GM19395 (cell line): ENCODE measurements at regions not wholly inside any gene's neighbourhood (a gene's known extent, or its start where the extent isn't known, plus 50 kb on each side); places are given as distances from the start of the nearest gene placed in this dataset.

Experiments used
- ATAC-seq: cut with Tn5 transposase; IDR thresholded peaks from one replicate; pipeline ENCODE4 v1.9.1; 2021; ENCODE audit warnings: mild to moderate bottlenecking, moderate library complexity; ENCODE audit not compliant: unreplicated experiment

DNA sequence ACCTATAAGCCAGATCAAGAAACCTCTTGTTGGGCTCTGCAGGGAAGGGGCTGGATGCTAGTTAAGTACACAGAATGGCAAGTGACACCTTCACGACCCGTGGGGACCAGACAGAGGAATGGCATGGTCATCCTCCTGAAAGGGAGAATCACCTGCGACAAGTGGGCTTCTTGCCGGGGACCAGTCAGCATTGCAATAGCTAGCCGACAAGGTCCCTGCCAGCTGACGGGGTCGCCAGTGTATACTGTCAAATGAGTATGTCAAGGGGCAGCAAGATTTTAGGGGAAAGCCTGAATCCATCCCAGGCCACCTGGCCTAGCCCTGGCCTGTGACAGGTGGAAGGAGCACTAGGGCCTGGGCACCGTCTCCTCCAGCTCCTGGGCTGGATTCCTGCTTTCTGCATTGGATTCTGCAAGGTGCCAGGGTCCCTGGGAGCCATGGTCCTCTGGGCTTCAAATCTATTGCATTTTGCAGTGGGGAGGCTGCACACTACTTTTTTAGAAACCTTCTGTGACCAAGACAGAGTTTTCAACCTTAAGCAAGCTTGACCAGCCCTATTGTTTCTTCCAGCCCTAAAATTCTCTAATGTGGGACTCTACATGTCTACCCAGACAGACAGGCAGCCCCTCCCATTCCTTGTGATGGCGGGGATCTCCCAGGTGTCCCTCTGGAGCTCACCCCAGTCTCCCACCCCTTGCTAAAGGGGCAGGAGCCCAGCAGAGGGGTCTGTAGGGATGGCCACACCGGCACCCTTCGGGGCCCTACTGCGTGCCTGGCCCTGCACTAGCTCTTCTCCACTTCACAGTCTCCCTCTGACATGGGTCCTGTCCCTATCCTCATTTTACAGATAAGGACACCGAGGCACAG lies 178.5 kb downstream of the GLI2 start:
- no peak for ATAC-seq

- no peak for ATAC-seq
Observed at GRCh38 chr2:120914839-120915521, 179.3 kb downstream of the GLI2 start.

DNA sequence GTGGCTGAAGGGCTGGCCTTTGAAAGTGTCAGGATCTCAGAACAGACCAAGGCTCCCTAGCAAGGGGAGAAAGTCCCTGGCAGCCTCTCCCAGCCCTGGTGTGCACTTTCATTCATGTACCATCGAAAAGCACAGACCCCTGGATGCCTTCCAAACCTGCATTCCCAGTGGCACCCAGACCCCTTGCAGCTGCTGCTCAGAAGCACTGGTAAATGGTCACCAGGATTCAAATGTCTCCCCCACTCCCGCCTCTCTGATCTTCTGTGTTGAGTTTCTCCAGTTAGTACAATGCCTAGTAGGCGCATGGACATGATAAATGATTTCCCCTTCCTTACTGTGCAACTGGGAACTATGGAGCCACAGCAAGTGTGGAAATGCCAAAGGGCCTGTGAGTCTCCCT lies 180.0 kb downstream of the GLI2 start:
- ATAC-seq: no peak

- no peak for ATAC-seq
Observed at GRCh38 chr2:120916446-120916845, 180.8 kb downstream of the GLI2 start.

GRCh38 chr2:120917886-120918285 lies 182.2 kb downstream of the GLI2 start:
- no peak for ATAC-seq

GRCh38 chr2:120919216-120919615 lies 183.5 kb downstream of the GLI2 start:
- ATAC-seq: no peak

DNA sequence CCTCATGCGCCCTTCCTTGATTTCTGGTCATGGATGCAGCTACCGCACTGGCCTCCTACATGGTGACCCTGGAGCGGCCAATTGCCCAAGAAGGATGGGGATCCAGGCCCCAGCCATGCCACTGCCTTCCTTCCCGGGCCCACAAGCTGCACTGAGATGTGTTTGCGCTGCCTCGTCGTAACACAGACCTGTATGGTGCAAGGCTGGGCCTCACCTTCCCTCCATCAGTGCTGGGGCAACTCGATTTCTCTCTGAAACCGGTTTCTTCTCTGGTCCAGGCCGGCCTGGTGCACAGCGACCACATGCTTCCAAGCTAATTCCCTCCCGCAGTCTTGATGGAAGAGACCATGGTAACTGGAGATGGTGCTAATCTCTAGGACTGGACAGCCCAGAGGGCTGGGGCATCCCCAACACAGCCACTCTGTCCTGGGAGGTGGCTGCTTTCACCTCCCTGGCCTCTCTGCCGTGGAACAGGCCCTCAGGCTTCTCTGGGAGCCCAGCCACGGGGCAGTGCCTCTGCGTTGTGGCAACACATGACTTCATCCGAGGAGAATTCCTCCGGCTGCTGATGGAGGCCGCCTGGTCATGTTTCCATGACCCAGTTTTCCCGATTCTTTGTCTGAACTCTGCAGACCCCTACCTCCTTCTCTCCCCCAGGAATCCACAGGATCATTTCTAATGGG lies 184.2 kb downstream of the GLI2 start:
- ATAC-seq: no peak

DNA sequence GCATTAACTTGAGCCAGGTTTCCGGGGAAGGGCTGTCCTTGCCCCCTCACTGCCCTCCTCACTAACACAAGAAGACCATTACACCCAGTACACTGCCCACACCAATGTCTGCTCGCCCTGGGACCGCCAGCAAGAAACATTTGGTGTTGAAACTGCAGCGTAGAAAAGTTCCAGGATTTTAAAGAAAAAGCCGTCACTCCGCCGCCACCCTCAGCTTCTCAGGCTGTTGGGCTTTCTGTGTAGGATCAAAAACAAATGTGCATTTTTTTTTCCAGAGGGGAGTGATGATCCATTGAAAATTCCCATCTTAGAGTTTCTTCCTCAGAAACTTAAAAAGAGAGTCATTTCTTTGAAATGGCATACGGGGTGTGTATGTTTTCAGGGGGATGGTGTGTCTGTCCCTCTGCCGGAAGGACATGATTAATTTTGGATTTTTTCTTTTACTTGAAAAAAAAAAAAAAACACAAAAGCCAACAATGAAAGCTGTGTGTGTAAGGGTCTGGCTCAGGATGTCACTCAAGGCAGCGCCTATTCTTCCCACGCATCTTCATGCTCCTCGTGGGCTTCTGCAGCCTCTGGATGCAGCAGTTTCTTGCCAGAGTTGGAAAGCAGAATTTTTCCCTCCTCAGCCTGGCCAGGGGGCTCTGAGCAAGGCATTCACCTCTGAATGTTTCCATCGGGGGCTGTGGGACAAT lies 184.9 kb downstream of the GLI2 start:
- no peak for ATAC-seq

GRCh38 chr2:120921457-120921856 lies 185.8 kb downstream of the GLI2 start:
- no peak for ATAC-seq

GRCh38 chr2:120922571-120923332 lies 187.1 kb downstream of the GLI2 start:
- no peak for ATAC-seq

DNA sequence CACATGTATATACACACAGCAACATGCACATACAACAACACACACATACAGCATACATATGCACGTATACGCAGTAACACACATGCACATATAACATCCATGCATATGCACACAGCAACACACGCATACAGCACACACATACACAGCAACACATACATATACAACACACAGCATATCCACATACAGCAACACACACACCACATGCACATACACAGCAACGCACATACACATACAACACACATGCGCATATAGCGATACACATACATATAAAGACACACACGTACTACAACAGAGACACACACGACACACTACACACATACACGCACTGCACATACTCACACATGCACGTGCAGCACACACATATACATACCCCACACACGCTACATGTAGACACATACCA lies 187.8 kb downstream of the GLI2 start:
- ATAC-seq: no peak

- ATAC-seq: no peak
Observed at GRCh38 chr2:120924924-120925323, 189.3 kb downstream of the GLI2 start.

GRCh38 chr2:120926463-120927264 lies 191.0 kb downstream of the GLI2 start:
- ATAC-seq: no peak

DNA sequence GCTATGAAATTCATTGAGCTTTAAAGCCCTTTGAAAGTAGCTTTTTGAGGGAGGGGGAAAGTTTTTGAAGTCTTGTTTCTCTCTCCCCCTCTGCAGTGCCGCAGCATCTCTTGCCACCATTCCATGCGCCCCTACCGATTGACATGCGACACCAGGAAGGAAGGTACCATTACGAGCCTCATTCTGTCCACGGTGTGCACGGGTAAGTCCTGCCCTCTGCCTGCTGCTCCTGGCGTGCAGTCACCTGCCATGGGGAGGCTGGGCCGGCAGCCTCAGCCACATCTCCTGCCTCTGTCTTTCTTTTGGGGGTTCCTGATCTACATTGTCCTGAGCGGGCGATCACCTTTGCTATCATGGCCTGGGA lies 191.6 kb downstream of the GLI2 start:
- no peak for ATAC-seq

DNA sequence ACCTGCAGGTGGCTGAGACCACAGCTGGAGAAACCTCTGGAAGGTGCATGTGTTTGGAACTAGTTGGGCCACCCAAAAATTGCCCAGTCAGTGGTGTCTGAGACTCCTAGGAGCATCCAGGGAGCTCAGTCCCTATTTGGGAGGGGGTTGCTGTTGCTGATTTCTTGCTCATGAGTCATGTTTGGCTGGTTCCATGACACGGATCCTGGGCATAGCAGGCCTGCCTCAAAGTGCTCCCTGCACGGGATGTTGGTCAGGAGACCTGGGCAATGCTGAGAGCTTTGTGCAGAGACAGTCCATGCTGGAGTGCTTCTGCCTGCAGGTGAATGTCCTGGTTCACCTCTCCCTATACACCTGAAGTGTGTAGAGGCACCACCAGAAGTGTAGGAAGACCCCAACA lies 194.2 kb downstream of the GLI2 start:
- no peak for ATAC-seq

- ATAC-seq: no peak
Observed at GRCh38 chr2:120930236-120930635, 194.6 kb downstream of the GLI2 start.

GRCh38 chr2:120930864-120931263 lies 195.2 kb downstream of the GLI2 start:
- ATAC-seq: no peak

DNA sequence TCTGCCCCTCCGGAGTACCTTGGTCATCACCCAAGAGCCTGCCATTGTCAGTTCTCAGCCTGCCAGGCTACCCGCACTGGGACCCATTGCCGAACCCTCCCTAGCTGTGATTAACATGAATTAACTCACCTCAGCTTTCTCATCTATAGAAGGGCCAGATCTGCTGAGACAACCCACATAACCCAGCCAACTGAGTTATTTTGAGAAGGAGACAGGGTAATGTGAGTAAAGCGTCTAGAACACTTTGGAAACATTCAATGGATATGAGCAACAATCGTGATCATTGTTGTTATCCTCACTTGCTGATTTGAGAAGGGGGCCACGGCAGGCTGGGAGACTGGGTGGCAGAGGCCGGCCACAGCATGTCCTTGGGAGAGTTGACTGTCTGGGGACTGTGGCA lies 196.8 kb downstream of the GLI2 start:
- ATAC-seq: no peak

DNA sequence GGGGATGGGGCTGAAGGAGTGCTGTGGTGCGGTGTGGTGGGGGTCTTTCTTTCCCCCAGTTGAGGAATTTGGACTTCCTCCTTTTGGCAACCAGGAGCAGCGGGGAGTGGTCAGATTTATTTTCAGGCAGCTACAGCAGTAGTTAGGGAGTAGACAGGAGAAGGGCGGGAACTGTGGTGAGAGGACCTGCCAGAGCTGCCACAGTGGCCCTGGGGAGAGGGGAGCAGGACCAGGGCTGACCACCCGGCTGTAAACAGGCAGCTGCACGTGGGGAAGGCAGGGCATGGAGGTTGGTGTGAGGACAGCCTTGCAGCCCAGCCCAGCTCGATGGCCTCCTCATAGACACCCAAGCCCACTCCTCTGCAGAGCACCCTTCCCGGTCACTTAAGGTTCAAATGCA lies 197.2 kb downstream of the GLI2 start:
- ATAC-seq: no peak
